ENCODE measurements at regions not wholly inside any gene's neighbourhood (a gene's known extent, or its start where the extent isn't known, plus 50 kb on each side); places are given as distances from the start of the nearest gene placed in this dataset.

GRCh38 chr11:86748296-86748695 lies 52.0 kb upstream of the PRSS23 start:
- TF ChIP-seq EZH2 (IDR thresholded peaks at IDR 0.05; ENCODE audit: borderline replicate concordance, low read depth, low read length, poor library complexity, severe bottlenecking) (no peak), CTCF (conservative IDR thresholded peaks at IDR 0.05; ENCODE audit: low read depth, low read length) (no peak)

All from A673 (cell line).